ENCODE measurements at regions not wholly inside any gene's neighbourhood (a gene's known extent, or its start where the extent isn't known, plus 50 kb on each side); places are given as distances from the start of the nearest gene placed in this dataset.
"Not testable (repeated sequence)": the region's sequence is repeated elsewhere in the genome, so short reads cannot be mapped to it uniquely, and the experiment has no call there.

- Histone ChIP-seq H3K27ac (no peak overlapping the region), H3K4me1 (replicated peaks) (no peaks in the 10 kb centered on the region), H3K9me3 (no peaks in the 10 kb centered on the region), H3K27me3 (replicated peaks; ENCODE audit: insufficient read depth) (no peaks in the 10 kb centered on the region), H3K4me3 (no peak overlapping the region), H3K36me3 (no peaks in the 10 kb centered on the region)
- WGBS: 94% methylated on average over 4 of the region's 4 CpGs
- intact Hi-C loops (cut with DNase I): no loop called here
- no peak for TF ChIP-seq CTCF (IDR thresholded peaks at IDR 0.05)
- no peak for DNase-seq (ENCODE audit: low spot score)
Measured at GRCh38 chr14:62505045-62505444, 540.2 kb downstream of the KCNH5 start.

GRCh38 chr14:62521309-62521708, 523.9 kb downstream of the KCNH5 start:
- H3K9me3 ChIP-seq; H3K27me3 ChIP-seq (replicated peaks; ENCODE audit: insufficient read depth); H3K27ac ChIP-seq; H3K4me1 ChIP-seq (replicated peaks); intact Hi-C loops (cut with DNase I); H3K4me3 ChIP-seq; H3K36me3 ChIP-seq; DNase-seq (ENCODE audit: low spot score): not testable (repeated sequence)
- 95% methylated on average over 9 of the region's 9 CpGs for WGBS

GRCh38 chr14:62528296-62528695, 517.0 kb downstream of the KCNH5 start:
- Histone ChIP-seq H3K4me3 (no peak overlapping the region), H3K27ac (no peak overlapping the region), H3K9me3 (no peaks in the 10 kb centered on the region), H3K27me3 (replicated peaks; ENCODE audit: insufficient read depth) (no peaks in the 10 kb centered on the region), H3K4me1 (replicated peaks) (no peaks in the 10 kb centered on the region), H3K36me3 (no peaks in the 10 kb centered on the region)
- DNase-seq (ENCODE audit: low spot score): no peak
- intact Hi-C loops (cut with DNase I): no loop called here
- TF ChIP-seq POLR2A (IDR thresholded peaks at IDR 0.05): no peak
- 46% methylated on average over 1 of the region's 1 CpG for WGBS

- no peaks in the 10 kb centered on the region for H3K36me3 ChIP-seq
- WGBS: 74% methylated on average over 2 of the region's 2 CpGs
- H3K4me3 ChIP-seq: no peak overlapping the region
- no peak for TF ChIP-seq POLR2AphosphoS5 (IDR thresholded peaks at IDR 0.05)
- TF ChIP-seq POLR2A (IDR thresholded peaks at IDR 0.05): no peak
- TF ChIP-seq CTCF (IDR thresholded peaks at IDR 0.05): no peak
- H3K27ac ChIP-seq: no peak overlapping the region
- intact Hi-C loops (cut with DNase I): no loop called here
- no peaks in the 10 kb centered on the region for H3K4me1 ChIP-seq (replicated peaks)
- H3K27me3 ChIP-seq (replicated peaks; ENCODE audit: insufficient read depth): no peaks in the 10 kb centered on the region
- no peak for DNase-seq (ENCODE audit: low spot score)
- no peaks in the 10 kb centered on the region for H3K9me3 ChIP-seq
Measured at GRCh38 chr14:62532181-62532580, 513.1 kb downstream of the KCNH5 start.

- DNase-seq (ENCODE audit: low spot score): no peak
- Histone ChIP-seq H3K9me3 (no peaks in the 10 kb centered on the region), H3K36me3 (no peaks in the 10 kb centered on the region), H3K27ac (no peak overlapping the region), H3K4me3 (no peak overlapping the region), H3K4me1 (replicated peaks) (no peaks in the 10 kb centered on the region), H3K27me3 (replicated peaks; ENCODE audit: insufficient read depth) (no peaks in the 10 kb centered on the region)
- intact Hi-C loops (cut with DNase I): no loop called here
- TF ChIP-seq POLR2A (IDR thresholded peaks at IDR 0.05): no peak
- no peak for TF ChIP-seq CTCF (IDR thresholded peaks at IDR 0.05)
- no peak for TF ChIP-seq POLR2AphosphoS5 (IDR thresholded peaks at IDR 0.05)
- WGBS: 90% methylated on average over 1 of the region's 1 CpG
Measured at GRCh38 chr14:62546862-62547474, 498.3 kb downstream of the KCNH5 start.

GRCh38 chr14:62557416-62557815, 487.8 kb downstream of the KCNH5 start:
- Histone ChIP-seq H3K27ac (no peak overlapping the region), H3K4me1 (replicated peaks) (no peaks in the 10 kb centered on the region), H3K4me3 (no peak overlapping the region), H3K36me3 (no peaks in the 10 kb centered on the region), H3K27me3 (replicated peaks; ENCODE audit: insufficient read depth) (no peaks in the 10 kb centered on the region), H3K9me3 (no peaks in the 10 kb centered on the region)
- no peak for DNase-seq (ENCODE audit: low spot score)
- WGBS: 73% methylated on average over 6 of the region's 6 CpGs
- TF ChIP-seq POLR2A (IDR thresholded peaks at IDR 0.05) (no peak), CTCF (IDR thresholded peaks at IDR 0.05) (no peak), POLR2AphosphoS5 (IDR thresholded peaks at IDR 0.05) (no peak)
- intact Hi-C loops (cut with DNase I): no loop called here
